ENCODE measurements at regions not wholly inside any gene's neighbourhood (a gene's known extent, or its start where the extent isn't known, plus 50 kb on each side); places are given as distances from the start of the nearest gene placed in this dataset.

DNA sequence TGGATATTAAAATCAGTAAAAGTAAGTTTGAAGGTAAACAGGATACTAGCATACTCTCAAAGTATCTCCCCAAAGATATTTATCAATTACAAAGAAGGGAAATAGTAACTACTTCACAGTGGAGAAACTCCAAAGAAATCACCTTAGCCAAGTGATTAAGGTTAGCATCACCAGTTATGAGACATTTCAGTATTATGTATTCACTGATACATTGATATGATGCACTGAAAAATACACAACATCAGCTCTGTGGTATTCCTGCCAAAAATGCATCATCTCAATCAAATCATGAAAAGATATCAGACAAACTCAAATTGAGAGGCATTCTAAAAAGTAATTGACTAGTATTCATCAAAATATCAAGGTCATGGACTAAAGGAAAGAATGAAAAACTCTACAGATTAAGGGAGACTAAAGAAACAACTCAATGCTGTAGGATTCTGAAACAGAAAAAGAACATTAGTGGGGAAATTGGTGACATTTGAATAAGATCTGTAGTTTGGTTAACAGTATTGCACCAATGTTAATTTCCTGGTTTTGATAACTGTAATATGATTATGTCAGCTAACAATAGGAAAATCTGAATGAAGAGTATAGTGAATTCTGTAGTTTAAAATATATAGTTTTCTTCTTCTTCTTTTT lies 215.4 kb downstream of the UACA start:
- Histone ChIP-seq H3K27me3 (ENCODE audit: low read depth) (peaks cover 2% of the 10 kb centered on the region), H3K9me3 (no peaks in the 10 kb centered on the region), H3K4me1 (no peaks in the 10 kb centered on the region), H3K36me3 (no peaks in the 10 kb centered on the region), H3K27ac (no peak overlapping the region), H3K4me3 (no peak overlapping the region)
- intact Hi-C loops (cut with DNase I): no loop called here
- ATAC-seq: no peak
- TF ChIP-seq, protein P1, sequence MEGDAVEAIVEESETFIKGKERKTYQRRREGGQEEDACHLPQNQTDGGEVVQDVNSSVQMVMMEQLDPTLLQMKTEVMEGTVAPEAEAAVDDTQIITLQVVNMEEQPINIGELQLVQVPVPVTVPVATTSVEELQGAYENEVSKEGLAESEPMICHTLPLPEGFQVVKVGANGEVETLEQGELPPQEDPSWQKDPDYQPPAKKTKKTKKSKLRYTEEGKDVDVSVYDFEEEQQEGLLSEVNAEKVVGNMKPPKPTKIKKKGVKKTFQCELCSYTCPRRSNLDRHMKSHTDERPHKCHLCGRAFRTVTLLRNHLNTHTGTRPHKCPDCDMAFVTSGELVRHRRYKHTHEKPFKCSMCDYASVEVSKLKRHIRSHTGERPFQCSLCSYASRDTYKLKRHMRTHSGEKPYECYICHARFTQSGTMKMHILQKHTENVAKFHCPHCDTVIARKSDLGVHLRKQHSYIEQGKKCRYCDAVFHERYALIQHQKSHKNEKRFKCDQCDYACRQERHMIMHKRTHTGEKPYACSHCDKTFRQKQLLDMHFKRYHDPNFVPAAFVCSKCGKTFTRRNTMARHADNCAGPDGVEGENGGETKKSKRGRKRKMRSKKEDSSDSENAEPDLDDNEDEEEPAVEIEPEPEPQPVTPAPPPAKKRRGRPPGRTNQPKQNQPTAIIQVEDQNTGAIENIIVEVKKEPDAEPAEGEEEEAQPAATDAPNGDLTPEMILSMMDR (IDR thresholded peaks at IDR 0.05): no peak
- DNase-seq: no peak

DNA sequence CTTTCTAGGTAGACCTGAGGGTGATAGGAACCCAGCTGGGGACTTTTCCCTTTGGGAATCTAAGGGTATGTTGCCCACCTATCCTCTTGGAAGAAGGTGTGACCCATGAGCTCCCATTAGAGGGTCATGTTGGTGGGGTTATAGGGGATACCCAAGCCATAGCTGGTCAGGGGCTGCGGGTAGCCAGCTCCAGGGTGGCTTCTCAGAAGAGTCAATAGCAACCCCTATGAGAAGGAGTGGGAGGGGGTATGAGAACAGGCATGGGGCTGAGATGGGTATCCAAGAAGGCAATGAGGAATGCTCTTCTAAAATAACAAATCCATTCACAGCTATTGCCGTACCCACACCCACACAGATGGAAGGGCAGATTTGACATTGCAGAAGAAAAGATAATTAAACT lies 217.8 kb downstream of the UACA start:
- no peaks in the 10 kb centered on the region for H3K9me3 ChIP-seq
- no peaks in the 10 kb centered on the region for H3K4me1 ChIP-seq
- intact Hi-C loops (cut with DNase I): no loop called here
- TF ChIP-seq, protein P1 (IDR thresholded peaks at IDR 0.05): no peak
- H3K27me3 ChIP-seq (ENCODE audit: low read depth): no peaks in the 10 kb centered on the region
- H3K27ac ChIP-seq: no peak overlapping the region
- ATAC-seq: no peak
- no peak for DNase-seq
- no peak overlapping the region for H3K4me3 ChIP-seq
- no peaks in the 10 kb centered on the region for H3K36me3 ChIP-seq

DNA sequence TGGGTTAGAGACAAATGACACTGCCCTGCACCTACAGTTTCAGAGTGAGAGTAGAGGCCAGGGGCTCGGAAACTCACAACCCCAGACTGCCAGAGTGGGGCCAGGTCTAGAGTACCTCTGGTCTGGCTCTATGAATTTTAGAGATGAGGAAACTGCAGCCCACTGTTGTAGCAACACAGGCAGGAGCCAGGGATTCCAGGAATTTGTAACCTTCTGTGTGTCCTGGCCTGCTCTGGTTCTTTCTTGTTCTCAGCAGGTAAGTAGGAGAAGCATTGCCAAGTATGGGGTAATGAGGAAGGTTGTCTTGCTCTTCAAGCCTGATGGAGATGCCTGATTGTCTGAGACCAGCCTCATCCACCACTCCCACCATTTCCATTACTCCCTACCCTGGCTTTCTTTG lies 221.8 kb downstream of the UACA start:
- Histone ChIP-seq H3K4me1 (no peaks in the 10 kb centered on the region), H3K36me3 (no peaks in the 10 kb centered on the region), H3K4me3 (no peak overlapping the region)

DNA sequence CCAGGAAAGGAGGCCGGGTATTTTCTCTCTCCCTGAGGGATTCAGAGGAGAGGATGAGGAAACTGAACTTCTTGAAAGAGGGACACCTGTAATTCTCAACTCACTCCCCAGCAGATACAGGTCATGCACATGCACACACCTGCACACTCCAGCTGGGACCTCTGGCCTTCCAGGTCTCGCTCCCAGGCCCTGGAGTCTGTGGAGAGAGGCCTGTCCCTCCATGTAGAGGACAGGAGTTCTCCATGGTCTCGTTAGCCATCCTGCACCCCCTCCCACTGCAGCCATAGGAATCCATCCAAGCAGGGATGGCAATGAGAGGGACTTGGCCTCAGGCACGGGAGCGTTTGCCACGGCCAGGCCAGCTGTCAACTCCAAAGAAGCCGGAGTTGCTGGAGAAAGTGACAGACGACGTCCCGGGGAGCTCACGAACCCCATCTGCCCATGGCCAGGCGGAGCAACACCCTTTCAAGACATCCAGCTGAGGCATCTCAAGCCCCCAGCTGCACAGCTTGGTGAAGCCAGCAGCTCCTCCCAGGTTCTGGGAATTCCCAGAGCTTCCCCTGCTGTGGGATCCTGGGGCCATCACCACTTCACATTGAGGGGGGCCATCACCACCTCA lies 223.3 kb downstream of the UACA start:
- Histone ChIP-seq H3K27ac (no peak overlapping the region), H3K36me3 (no peaks in the 10 kb centered on the region), H3K9me3 (no peaks in the 10 kb centered on the region), H3K27me3 (ENCODE audit: low read depth) (peaks cover 3% of the 10 kb centered on the region), H3K4me1 (peaks cover 10% of the 10 kb centered on the region), H3K4me3 (no peak overlapping the region)
- ATAC-seq (no peak), DNase-seq (no peak)
- intact Hi-C loops (cut with DNase I): no loop called here
- TF ChIP-seq, protein P1 (IDR thresholded peaks at IDR 0.05): no peak

More for the DNA sequence above, 221.8 kb downstream of the UACA start:
- no peak for ATAC-seq
- intact Hi-C loops (cut with DNase I): no loop called here
- DNase-seq: no peak
- H3K9me3 ChIP-seq: no peaks in the 10 kb centered on the region
- TF ChIP-seq, protein P1 (IDR thresholded peaks at IDR 0.05): no peak
- peaks cover 3% of the 10 kb centered on the region for H3K27me3 ChIP-seq (ENCODE audit: low read depth)
- H3K27ac ChIP-seq: no peak overlapping the region

DNA sequence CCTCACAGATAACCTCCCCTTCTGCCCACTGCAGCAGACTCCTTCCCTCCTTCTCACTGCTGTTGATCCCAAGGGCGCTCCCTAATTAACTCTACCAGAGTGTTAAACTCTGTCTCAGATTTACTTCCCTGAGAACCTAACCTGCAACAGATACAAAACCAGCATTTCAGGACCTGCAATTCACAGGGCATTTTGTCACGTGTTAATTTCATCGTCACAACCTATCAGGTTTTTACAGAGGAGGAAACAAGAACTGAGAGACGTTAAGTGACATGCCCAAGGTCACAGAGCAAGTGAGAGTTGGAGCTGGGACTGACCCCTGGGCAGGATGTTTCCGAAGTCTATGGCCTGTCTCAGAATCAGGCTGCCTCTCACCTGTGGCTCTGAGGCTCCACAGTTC lies 223.9 kb downstream of the UACA start:
- intact Hi-C loops (cut with DNase I): no loop called here
- no peaks in the 10 kb centered on the region for H3K9me3 ChIP-seq
- no peaks in the 10 kb centered on the region for H3K36me3 ChIP-seq
- TF ChIP-seq, protein P1 (IDR thresholded peaks at IDR 0.05): no peak
- no peak overlapping the region for H3K27ac ChIP-seq
- peaks cover 3% of the 10 kb centered on the region for H3K27me3 ChIP-seq (ENCODE audit: low read depth)
- DNase-seq (no peak), ATAC-seq (no peak)
- H3K4me3 ChIP-seq: no peak overlapping the region
- peaks cover 10% of the 10 kb centered on the region for H3K4me1 ChIP-seq

Measured in lower lobe of right lung (tissue), 2 donors.